GM19035 (cell line): ENCODE measurements at regions not wholly inside any gene's neighbourhood (a gene's known extent, or its start where the extent isn't known, plus 50 kb on each side); places are given as distances from the start of the nearest gene placed in this dataset.
A peak's percentile ranks its signal among the peaks of the same experiment; 100 is the strongest.

Experiments used
- ATAC-seq: cut with Tn5 transposase; IDR thresholded peaks from one replicate; pipeline ENCODE4 v1.9.1; 2021; ENCODE audit not compliant: unreplicated experiment

- no peak for ATAC-seq
Observed at GRCh38 chr5:116363780-116364179, 210.8 kb downstream of the SEMA6A start.

- ATAC-seq = no peak
Observed at GRCh38 chr5:116361979-116362577, 212.5 kb downstream of the SEMA6A start.

DNA sequence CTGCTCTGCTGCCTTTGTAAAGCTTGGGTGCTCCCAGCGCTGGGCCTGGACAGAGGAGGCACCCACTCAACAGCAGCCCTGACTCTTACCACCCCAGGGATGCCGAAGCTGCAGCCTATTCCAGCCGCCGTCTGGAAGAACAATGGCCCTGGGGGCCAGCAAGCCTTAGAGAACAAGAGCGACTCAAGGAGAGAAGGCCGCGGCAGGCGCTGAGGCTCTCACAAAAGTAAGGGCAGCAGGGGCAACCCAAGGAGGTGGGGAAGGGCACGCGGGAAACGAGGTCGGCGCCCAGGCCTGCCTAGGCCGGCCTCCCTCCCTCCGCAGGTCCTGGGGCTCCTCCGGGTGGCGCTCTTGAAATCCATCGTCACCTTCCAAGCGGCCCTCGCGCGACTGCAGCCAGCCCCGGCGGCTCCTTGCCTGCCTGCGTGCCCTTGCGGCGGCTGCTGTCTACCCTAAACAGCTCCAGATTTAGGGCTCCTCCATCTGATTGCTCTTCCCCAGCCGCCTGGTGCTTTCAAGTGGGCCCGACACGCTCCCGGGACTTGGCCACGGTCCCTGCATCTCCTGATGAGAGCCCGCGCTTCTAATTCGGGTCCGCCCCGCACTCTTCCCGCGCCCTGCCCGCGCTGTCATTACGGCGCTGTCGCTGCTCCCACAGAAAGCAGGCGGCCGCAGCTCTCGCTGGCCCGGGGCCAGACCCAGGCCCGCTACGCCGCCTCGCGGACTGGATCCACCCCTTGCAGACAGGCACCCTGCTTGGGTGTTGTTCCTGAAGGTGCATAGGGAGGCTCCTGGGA lies 213.3 kb downstream of the SEMA6A start:
- no peak for ATAC-seq

DNA sequence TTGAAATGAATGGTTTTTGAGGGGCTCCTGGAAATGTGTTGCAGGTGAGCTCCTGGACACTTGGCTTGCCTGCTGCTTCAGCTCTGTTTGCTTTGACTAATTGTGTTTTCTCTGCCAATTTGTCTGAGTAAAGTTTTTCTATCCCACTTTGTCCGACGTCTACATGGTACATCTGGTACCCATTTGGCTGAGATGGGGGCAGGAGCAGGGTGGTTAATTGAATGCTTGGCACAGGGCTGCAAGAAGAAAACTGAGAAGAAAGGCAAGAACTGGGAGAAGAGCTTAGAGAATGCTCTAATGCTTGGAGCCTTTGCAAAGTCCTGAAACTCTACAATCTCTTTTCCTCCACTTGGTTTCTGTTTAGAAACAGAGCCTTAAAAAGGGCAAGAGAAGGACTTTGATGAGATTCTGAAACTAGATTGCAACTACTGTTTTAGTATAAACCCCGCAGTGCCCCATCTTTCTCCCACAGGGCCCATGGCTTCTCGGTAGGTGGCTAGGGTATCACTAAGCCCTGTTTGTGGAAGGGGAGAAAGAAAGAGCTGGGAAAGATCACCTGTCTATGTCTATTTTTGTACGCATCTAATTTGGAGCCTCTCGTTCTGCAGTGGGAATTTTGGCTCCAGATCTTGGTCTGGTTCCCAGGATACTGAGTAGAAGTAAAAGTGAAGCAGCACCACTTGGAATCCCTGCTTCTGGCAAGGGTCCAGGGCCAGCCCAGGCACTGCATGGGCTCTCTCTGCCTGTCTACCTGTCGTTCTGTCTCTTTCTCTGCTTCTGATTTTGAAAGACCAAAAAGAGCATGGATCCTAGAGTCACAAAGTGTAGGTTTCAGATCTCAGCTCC lies 214.4 kb downstream of the SEMA6A start:
- ATAC-seq = no peak

DNA sequence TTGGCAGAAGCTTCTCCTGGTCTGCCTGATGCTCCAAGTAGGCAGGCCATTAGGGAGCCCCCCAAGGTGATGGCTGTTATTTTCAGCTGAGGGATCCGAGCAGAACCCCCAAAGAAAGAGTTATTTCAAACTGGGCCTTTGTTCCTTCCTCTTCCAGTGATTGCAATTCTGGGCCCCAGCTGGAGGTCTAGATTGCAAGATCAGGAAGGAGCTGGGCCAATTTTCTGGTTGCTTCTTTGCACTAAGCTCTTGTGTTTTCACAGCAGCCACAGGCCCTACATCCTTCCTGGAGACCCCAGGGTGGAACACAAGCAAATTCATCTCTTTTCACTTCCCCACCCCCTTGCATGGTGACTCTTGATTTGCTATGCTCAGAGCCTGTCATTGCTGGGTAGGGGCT lies 215.0 kb downstream of the SEMA6A start:
- no peak for ATAC-seq

DNA sequence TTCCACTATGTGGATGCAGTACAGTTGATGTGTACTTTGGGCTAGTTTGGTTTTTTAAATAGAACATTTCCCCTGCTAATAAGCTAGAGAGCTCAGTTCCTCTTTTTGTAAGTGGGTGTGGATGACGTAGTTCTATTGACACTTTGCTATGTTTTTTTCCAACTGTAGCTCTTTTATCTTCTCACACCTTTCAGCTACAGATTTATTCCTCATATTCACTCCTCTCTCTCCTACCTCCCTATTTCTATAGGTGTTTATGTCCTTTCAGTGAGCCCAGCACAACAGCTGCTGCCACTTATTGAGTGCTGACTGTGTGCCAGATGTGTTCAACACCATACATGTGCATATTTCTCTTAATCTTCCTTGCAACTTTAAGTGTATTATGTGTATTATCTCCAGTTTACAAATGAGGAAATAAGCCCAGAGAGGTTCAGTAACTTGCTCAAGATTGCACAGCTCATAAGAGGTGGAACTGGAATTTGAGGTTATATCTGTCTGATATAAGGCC lies 215.7 kb downstream of the SEMA6A start:
- peak; percentile 99 for ATAC-seq

- no peak for ATAC-seq
Observed at GRCh38 chr5:116358015-116358523, 216.6 kb downstream of the SEMA6A start.

GRCh38 chr5:116355819-116356601 lies 218.6 kb downstream of the SEMA6A start:
- ATAC-seq = no peak

- ATAC-seq = no peak
Observed at GRCh38 chr5:116354699-116355098, 219.9 kb downstream of the SEMA6A start.

- ATAC-seq = no peak
Observed at GRCh38 chr5:116347657-116348056, 227.0 kb downstream of the SEMA6A start.

DNA sequence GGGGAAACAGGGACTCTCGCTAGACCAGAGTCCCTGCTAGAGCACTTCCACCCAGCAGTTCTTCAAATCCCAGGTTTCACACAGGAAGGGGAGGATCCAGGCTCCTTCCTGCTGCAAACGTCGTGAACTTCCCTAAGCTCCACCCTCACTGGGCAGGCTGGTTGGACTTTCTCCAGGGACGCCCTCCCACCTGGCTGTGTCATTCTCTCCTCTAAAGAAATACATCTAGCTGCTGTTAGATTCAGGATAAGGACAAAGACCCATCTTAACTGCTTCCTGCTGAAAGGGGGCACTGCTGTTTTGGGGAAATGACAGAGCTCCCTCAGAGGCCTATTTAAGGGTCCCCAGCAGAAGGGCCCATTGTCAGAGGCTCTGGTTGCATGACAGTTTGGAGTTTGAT lies 230.7 kb downstream of the SEMA6A start:
- no peak for ATAC-seq
